Transverse colon (tissue), 4 donors: ENCODE measurements at regions not wholly inside any gene's neighbourhood (a gene's known extent, or its start where the extent isn't known, plus 50 kb on each side); places are given as distances from the start of the nearest gene placed in this dataset.

Experiments
- DNase-seq: peaks from one replicate; pipeline ENCODE4 v3.0.0-alpha.2; 2019
- H3K27ac ChIP-seq, 4 donors: fragments of 200-600 bp; sonication (generic); 2 replicates each; pipeline ENCODE4 v1.5.1; 2016 to 2018; ENCODE audit warnings: inconsistent platforms in 4 of 4
- H3K27me3 ChIP-seq: fragments of 200-600 bp; sonication (generic); 2 replicates; pipeline ENCODE4 v1.5.1; 2017; ENCODE audit warnings: inconsistent platforms
- H3K36me3 ChIP-seq, 4 donors: fragments of 200-600 bp; sonication (generic); 2 replicates each; pipeline ENCODE4 v1.5.1; 2017 to 2019; ENCODE audit warnings: inconsistent platforms in 4 of 4
- H3K4me1 ChIP-seq, 4 donors: fragments of 200-600 bp; sonication (generic); 2 replicates each; pipeline ENCODE4 v1.5.1; 2017 to 2020; ENCODE audit warnings: inconsistent platforms in 4 of 4
- H3K4me3 ChIP-seq, 4 donors: fragments of 200-600 bp; sonication (generic); 1 replicate in 1 of 4; 2 replicates in 3 of 4; pipeline versions ENCODE4 v1.5.1 to v1.6.1; 2017 to 2019; ENCODE audit warnings: inconsistent platforms in 4 of 4
- H3K9me3 ChIP-seq, 2 donors: fragments of 200-600 bp; sonication (generic); 2 replicates each; pipeline ENCODE4 v1.5.1; 2017 to 2019; ENCODE audit warnings: inconsistent platforms in 2 of 2
- CTCF ChIP-seq, 5 experiments: fragments of 200-600 bp in 3 of 5; fragments of 450-650 bp in 2 of 5; sonication (generic) in 3 of 5; IDR thresholded peaks; 1 replicate in 2 of 5; 2 replicates in 3 of 5; pipeline ENCODE4 v1.5.1; 2016 to 2017; ENCODE audit warnings: antibody characterized with exemption in 5 of 5, inconsistent platforms in 3 of 5, mild to moderate bottlenecking in 2 of 5, moderate library complexity in 1 of 5
- EP300 ChIP-seq: sonication (generic); formaldehyde crosslinking; IDR thresholded peaks from one replicate; pipeline ENCODE4 v1.6.1; 2017; ENCODE audit warnings: antibody characterized with exemption, low read depth
- POLR2A ChIP-seq: fragments of 450-650 bp; IDR thresholded peaks from one replicate; pipeline ENCODE4 v1.6.1; 2016; ENCODE audit warnings: antibody characterized with exemption, mild to moderate bottlenecking, moderate library complexity
- POLR2AphosphoS5 ChIP-seq, 3 donors: sonication (generic); formaldehyde crosslinking; IDR thresholded peaks; one replicate each; pipeline ENCODE4 v1.6.1; 2016; ENCODE audit warnings: antibody characterized with exemption in 3 of 3
- WGBS, 2 donors: methylation state at CpG; one replicate each; pipeline ENCODE4 v1.1.5; 2018; ENCODE audit warnings: low coverage in 1 of 2; 5-methylcytosine and 5-hydroxymethylcytosine counted together
- in situ Hi-C, 4 donors: fragments of 200-750 bp; cut with MboI; loops; one replicate each; pipeline versions ENCODE4 v1.15.0 to v1.15.1; 2017; ENCODE audit warnings: low sequenced_read_pairs in 3 of 4, low pct_ligation_motif_present in 1 of 4, low pct_unique_long_range_greater_than_20kb in 1 of 4
- intact Hi-C: fragments of 100-400 bp; cut with DNase I; formaldehyde crosslinking; loops from one replicate; pipeline ENCODE4 v1.15.1; 2023; ENCODE audit warnings: low total_unique reads

DNA sequence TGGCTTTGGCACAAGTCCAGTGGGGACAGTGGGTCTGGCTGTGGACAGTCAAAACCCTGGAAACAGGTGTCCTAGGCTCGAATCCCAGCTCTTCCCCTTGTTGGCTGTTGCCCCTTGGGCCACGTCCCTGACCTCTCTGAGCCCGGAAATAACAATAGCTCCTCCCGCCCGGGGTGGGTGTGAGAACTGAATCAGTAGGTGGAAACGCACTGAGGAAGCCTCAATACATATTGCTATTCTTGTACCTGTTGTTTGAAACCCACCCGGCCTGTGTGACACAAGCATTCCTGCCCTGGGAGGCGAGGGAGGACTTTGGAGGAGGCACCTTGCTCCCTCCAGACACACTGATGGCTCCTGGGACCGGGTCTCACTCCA lies 134.1 kb downstream of the OLFM1 start:
- Histone ChIP-seq H3K4me1 (no peaks in the 10 kb centered on the region), H3K36me3 (no peaks in the 10 kb centered on the region), H3K9me3 (no peaks in the 10 kb centered on the region), H3K4me3 (no peak overlapping the region), H3K27me3 (peaks cover 38% of the 10 kb centered on the region), H3K27ac (no peak overlapping the region)
- in situ Hi-C loops (no loop called here), intact Hi-C loops (no loop called here)
- TF ChIP-seq EP300 (no peak), POLR2A (no peak), POLR2AphosphoS5 (IDR thresholded peaks at IDR 0.05) (no peak), CTCF (IDR thresholded peaks at IDR 0.05) (no peak)
- no peak for DNase-seq
- 53% methylated on average over 9 of the region's 9 CpGs; no CpG with 5 or more reads in 1 of the 2 donors for WGBS, 2 donors

DNA sequence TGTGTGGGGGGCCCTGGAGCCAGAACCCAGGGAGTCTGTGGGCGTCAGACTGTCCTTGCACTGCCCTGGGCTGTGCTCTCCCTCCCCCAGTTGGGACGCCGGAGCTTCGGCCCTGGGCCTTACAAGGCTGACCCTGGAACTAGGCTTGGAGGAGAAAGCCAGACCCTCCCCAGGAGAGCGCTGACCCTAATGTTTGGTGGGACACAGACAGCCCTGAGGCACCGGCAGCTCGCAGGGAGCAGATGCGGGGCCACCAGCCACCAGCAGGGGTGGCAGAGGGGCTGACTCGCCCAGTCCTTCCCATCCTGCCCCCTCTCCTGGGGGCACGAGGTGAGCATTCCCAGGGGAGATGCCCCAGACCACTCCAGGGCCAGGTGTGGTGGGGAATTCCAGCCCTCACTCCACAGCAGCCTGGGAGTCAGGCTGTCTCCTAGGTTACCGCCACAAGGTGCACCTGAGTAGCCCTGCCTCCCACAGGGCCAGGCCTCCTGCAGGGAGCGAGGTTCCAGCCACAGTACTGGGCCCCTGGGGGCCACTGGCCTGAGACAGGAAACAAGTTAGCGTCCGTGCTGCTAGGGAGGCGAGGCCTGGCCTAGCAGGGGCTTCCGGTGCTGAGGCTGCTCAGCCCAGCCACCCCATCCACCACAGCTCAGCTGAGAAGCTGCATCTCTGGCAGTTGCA lies 134.6 kb downstream of the OLFM1 start:
- 62% methylated on average over 14 of the region's 16 CpGs; no CpG with 5 or more reads in 1 of the 2 donors for WGBS, 2 donors

DNA sequence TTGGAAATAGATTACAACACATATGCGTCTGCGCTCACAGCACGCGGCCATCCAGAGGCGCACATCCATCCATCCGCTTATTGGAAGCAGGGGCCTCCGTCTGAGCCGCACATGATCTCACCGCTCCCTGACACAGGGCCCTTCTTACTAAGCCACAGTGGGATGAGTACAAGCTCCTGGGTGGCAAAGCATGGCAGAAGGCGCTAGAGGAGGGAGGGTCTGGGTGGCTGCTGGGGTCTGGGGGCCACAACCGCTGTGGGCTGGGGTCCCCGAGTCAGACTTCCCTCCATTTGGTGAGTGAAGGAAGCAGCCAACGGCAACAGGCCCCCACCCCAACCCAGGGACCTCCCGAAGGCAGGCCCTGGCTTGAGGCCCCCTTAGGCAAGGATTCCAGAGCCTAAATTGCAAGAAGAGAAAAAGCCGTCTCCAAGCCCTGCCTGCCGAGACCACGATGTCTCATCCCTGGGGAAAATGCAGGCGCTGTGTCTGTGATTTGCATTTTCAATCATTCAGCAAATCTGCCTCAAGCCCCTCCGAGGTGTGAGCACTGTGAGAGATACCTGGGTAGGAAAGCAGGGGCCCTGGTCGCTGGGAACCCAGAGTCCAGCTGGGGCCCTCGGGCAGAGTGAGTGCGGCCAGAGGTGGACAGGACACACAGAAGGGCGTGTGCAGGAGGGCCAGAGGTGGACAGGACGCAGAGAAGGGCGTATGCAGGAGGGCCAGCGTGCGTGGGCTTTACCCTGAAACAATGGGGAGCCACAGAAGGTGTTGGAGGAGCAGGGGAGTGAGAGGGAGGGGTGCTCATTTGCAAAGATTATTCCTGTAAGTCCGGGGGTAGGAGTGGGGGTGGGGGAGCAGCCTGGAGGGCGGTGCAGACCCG lies 135.7 kb downstream of the OLFM1 start:
- 65 to 70% methylated on average over 11 to 30 of the region's 30 CpGs for WGBS, 2 donors
- Histone ChIP-seq H3K27ac (no peak overlapping the region), H3K9me3 (no peaks in the 10 kb centered on the region), H3K4me3 (no peak overlapping the region), H3K36me3 (no peaks in the 10 kb centered on the region), H3K4me1 (no peaks in the 10 kb centered on the region), H3K27me3 (peaks cover 30% of the 10 kb centered on the region)
- no peak for TF ChIP-seq POLR2AphosphoS5 (IDR thresholded peaks at IDR 0.05)
- no peak for TF ChIP-seq POLR2A
- TF ChIP-seq CTCF (IDR thresholded peaks at IDR 0.05): no peak
- no peak for TF ChIP-seq EP300
- no peak for DNase-seq
- intact Hi-C loops: no loop called here
- in situ Hi-C loops: no loop called here

More for the DNA sequence above, 134.6 kb downstream of the OLFM1 start:
- Histone ChIP-seq H3K4me1 (no peaks in the 10 kb centered on the region), H3K36me3 (no peaks in the 10 kb centered on the region), H3K9me3 (no peaks in the 10 kb centered on the region), H3K27ac (no peak overlapping the region), H3K27me3 (peaks cover 36% of the 10 kb centered on the region), H3K4me3 (no peak overlapping the region)
- TF ChIP-seq POLR2A: no peak
- no peak for TF ChIP-seq CTCF (IDR thresholded peaks at IDR 0.05)
- TF ChIP-seq POLR2AphosphoS5 (IDR thresholded peaks at IDR 0.05): no peak
- no peak for TF ChIP-seq EP300
- intact Hi-C loops (no loop called here), in situ Hi-C loops (no loop called here)
- no peak for DNase-seq

DNA sequence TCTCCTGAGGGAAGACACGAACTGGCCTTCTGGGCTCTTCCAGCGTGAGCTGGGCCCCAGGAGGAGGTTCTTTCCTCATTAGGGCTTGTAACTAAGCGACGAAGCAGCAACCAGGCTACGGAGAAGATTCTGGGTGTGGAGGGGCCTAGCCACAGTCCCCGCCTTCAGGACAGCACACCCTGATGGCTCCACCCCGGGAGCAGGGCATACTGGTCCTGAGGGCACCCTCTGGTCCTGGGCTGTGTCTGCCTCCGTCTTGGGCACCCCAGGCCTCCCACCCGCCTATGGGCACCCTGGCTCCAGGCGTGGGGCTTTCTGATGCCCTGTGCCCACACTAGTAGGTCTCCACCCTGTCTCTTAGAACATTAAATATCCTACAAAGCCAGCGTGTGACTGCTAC lies 136.4 kb downstream of the OLFM1 start:
- 73% methylated on average over 11 of the region's 11 CpGs; no CpG with 5 or more reads in 1 of the 2 donors for WGBS, 2 donors

More for the DNA sequence above, 136.4 kb downstream of the OLFM1 start:
- TF ChIP-seq POLR2A (no peak), EP300 (no peak), CTCF (IDR thresholded peaks at IDR 0.05) (no peak), POLR2AphosphoS5 (IDR thresholded peaks at IDR 0.05) (no peak)
- Histone ChIP-seq H3K9me3 (no peaks in the 10 kb centered on the region), H3K36me3 (no peaks in the 10 kb centered on the region), H3K4me1 (no peaks in the 10 kb centered on the region), H3K27me3 (peaks cover 24% of the 10 kb centered on the region), H3K4me3 (no peak overlapping the region), H3K27ac (no peak overlapping the region)
- intact Hi-C loops (no loop called here), in situ Hi-C loops (no loop called here)
- no peak for DNase-seq
